ENCODE measurements at regions not wholly inside any gene's neighbourhood (a gene's known extent, or its start where the extent isn't known, plus 50 kb on each side); places are given as distances from the start of the nearest gene placed in this dataset.
A peak's percentile ranks its signal among the peaks of the same experiment; 100 is the strongest.

GRCh38 chr7:85771516-85771915 is 584.7 kb upstream of the SEMA3D start:
- ChIA-PET CTCF (ENCODE audit: low intra/inter-chr PET ratio) (no interaction called here), POLR2A (no interaction called here)
- Histone ChIP-seq H3K9me1 (ENCODE audit: control insufficient read depth, insufficient read depth, low read length) (no peaks in the 10 kb centered on the region), H2AFZ (ENCODE audit: low read depth, low read length) (no peak overlapping the region), H4K20me1 (replicated peaks; ENCODE audit: control insufficient read depth, insufficient read depth, low read length) (no peaks in the 10 kb centered on the region), H3K79me2 (ENCODE audit: control insufficient read depth, insufficient read depth, low read length) (no peaks in the 10 kb centered on the region), H3K4me1 (replicated peaks in 1 of 2; ENCODE audit: control insufficient read depth in 2 of 2, insufficient read depth in 2 of 2, low read length in 2 of 2) (no peaks in the 10 kb centered on the region), H3K4me3 (no peak overlapping the region), H3K9me3 (replicated peaks; ENCODE audit: control insufficient read depth, insufficient read depth, low read depth, low read length) (no peaks in the 10 kb centered on the region), H3K9ac (ENCODE audit: insufficient read depth in 1 of 2, low read depth in 2 of 2, low read length in 2 of 2) (no peak overlapping the region), H3K27ac (ENCODE audit: extremely low read depth, low read depth, low read length) (no peak overlapping the region), H3K36me3 (ENCODE audit: control insufficient read depth, insufficient read depth, low read length) (no peaks in the 10 kb centered on the region), H3K4me2 (ENCODE audit: insufficient read depth, low read length) (no peak overlapping the region), H3K27me3 (ENCODE audit: control insufficient read depth in 2 of 2, insufficient read depth in 2 of 2, low read length in 2 of 2) (no peaks in the 10 kb centered on the region)
- ATAC-seq (no peak), DNase-seq (ENCODE audit: extremely low read depth in 1 of 4, low spot score in 3 of 4) (no peak), FAIRE-seq (peak; percentile 19)
- TF ChIP-seq DLX4 (CRISPR knock-in tag; IDR thresholded peaks at IDR 0.05): no peak
- TF ChIP-seq LEF1 (IDR thresholded peaks at IDR 0.05): no peak
- WGBS (ENCODE audit: insufficient coverage, low coverage, missing lambda C conversion rate): 0% methylated on average over 3 of the region's 3 CpGs
- in situ Hi-C loops (cut with MboI): no loop called here
- intact Hi-C loops (cut with micrococcal nuclease): no loop called here
- BruUV-seq (replicated peaks): no TSS peak

- TF ChIP-seq ZFP30 (CRISPR knock-in tag; IDR thresholded peaks at IDR 0.05; ENCODE audit: borderline replicate concordance) (no peak), ZKSCAN3 (CRISPR knock-in tag; IDR thresholded peaks at IDR 0.05) (no peak), HDAC6 (IDR thresholded peaks at IDR 0.05; ENCODE audit: low read depth, low read length) (no peak), DPF2 (IDR thresholded peaks at IDR 0.05) (no peak), ATF6 (CRISPR knock-in tag; IDR thresholded peaks at IDR 0.05) (no peak), ZNF41 (CRISPR knock-in tag; conservative IDR thresholded peaks at IDR 0.05) (no peak), MAX (CRISPR knock-in tag; IDR thresholded peaks at IDR 0.05) (no peak), BCL6 (CRISPR knock-in tag; IDR thresholded peaks at IDR 0.05) (no peak), SRF (CRISPR knock-in tag; IDR thresholded peaks at IDR 0.05) (no peak)
- POLR2A ChIA-PET: no interaction called here
These were observed 583.5 kb upstream of the SEMA3D start for GRCh38 chr7:85770332-85770731.

More at GRCh38 chr7:85770332-85770731, 583.5 kb upstream of the SEMA3D start:
- DNase-seq (ENCODE audit: extremely low read depth in 1 of 4, low spot score in 3 of 4) (no peak), ATAC-seq (no peak), FAIRE-seq (no peak)
- H3K27me3 ChIP-seq (ENCODE audit: control insufficient read depth in 2 of 2, insufficient read depth in 2 of 2, low read length in 2 of 2): no peaks in the 10 kb centered on the region
- H3K36me3 ChIP-seq (ENCODE audit: control insufficient read depth, insufficient read depth, low read length): no peaks in the 10 kb centered on the region
- H3K9me1 ChIP-seq (ENCODE audit: control insufficient read depth, insufficient read depth, low read length): no peaks in the 10 kb centered on the region
- no peaks in the 10 kb centered on the region for H3K79me2 ChIP-seq (ENCODE audit: control insufficient read depth, insufficient read depth, low read length)
- intact Hi-C loops (cut with micrococcal nuclease): no loop called here
- no peak overlapping the region for H3K9ac ChIP-seq (ENCODE audit: insufficient read depth in 1 of 2, low read depth in 2 of 2, low read length in 2 of 2)
- WGBS (ENCODE audit: insufficient coverage, low coverage, missing lambda C conversion rate): 0% methylated on average over 3 of the region's 3 CpGs
- H3K4me1 ChIP-seq (replicated peaks in 1 of 2; ENCODE audit: control insufficient read depth in 2 of 2, insufficient read depth in 2 of 2, low read length in 2 of 2): no peaks in the 10 kb centered on the region
- no peak overlapping the region for H3K27ac ChIP-seq (ENCODE audit: extremely low read depth, low read depth, low read length)
- CTCF ChIA-PET (ENCODE audit: low intra/inter-chr PET ratio): no interaction called here
- H4K20me1 ChIP-seq (replicated peaks; ENCODE audit: control insufficient read depth, insufficient read depth, low read length): no peaks in the 10 kb centered on the region
- no TSS peak for BruUV-seq (replicated peaks)
- no peaks in the 10 kb centered on the region for H3K9me3 ChIP-seq (replicated peaks; ENCODE audit: control insufficient read depth, insufficient read depth, low read depth, low read length)
- in situ Hi-C loops (cut with MboI): no loop called here
- no peak overlapping the region for H2AFZ ChIP-seq (ENCODE audit: low read depth, low read length)
- no peak overlapping the region for H3K4me2 ChIP-seq (ENCODE audit: insufficient read depth, low read length)
- no peak overlapping the region for H3K4me3 ChIP-seq

Measured in K562 (cell line).